ENCODE measurements at regions not wholly inside any gene's neighbourhood (a gene's known extent, or its start where the extent isn't known, plus 50 kb on each side); places are given as distances from the start of the nearest gene placed in this dataset.

DNA sequence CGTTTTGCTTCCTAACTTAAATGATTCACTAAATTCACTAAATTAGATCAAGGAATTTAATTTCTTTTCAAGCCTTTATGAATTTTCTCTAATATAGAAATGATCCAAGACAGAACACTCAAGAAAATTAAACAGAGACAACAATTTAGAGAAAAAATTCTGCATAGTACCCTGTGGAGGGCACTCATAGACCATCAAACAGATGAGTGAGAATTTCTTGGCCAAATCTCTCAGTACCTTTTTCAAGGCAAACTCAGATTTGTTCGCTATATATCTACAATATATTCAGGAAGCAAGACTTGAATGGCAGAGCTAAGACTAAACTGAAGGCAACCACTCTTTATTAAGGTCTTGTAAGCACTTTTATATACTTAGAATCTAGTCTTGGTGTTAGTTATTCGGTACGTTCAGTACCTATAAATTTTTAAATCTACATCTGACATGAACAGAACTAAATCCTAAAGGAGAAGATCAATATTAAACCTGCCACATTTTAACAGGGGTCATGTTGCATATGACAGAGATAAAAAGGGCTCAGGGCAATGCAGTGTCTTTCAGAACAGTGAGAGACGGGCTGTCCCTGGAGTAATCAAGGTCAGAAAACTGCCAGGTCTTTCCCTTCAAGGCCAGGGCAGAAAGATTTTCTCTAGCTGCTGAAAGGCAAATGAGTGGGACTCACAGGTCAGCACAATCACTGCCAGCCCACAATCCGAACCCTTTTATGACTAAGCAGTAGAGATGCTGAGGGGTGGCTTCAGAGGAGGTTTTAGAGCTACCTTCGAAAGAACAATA, 118.8 kb upstream of the TMPRSS15 start:
- TF ChIP-seq, protein P1, sequence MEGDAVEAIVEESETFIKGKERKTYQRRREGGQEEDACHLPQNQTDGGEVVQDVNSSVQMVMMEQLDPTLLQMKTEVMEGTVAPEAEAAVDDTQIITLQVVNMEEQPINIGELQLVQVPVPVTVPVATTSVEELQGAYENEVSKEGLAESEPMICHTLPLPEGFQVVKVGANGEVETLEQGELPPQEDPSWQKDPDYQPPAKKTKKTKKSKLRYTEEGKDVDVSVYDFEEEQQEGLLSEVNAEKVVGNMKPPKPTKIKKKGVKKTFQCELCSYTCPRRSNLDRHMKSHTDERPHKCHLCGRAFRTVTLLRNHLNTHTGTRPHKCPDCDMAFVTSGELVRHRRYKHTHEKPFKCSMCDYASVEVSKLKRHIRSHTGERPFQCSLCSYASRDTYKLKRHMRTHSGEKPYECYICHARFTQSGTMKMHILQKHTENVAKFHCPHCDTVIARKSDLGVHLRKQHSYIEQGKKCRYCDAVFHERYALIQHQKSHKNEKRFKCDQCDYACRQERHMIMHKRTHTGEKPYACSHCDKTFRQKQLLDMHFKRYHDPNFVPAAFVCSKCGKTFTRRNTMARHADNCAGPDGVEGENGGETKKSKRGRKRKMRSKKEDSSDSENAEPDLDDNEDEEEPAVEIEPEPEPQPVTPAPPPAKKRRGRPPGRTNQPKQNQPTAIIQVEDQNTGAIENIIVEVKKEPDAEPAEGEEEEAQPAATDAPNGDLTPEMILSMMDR (conservative IDR thresholded peaks at IDR 0.05; ENCODE audit: low read depth, low read length) = peak; percentile 37
- H3K4me3 ChIP-seq (ENCODE audit: low read depth, low read length) = no peak overlapping the region
- DNase-seq (ENCODE audit: low read depth) = peak; percentile 64

DNA sequence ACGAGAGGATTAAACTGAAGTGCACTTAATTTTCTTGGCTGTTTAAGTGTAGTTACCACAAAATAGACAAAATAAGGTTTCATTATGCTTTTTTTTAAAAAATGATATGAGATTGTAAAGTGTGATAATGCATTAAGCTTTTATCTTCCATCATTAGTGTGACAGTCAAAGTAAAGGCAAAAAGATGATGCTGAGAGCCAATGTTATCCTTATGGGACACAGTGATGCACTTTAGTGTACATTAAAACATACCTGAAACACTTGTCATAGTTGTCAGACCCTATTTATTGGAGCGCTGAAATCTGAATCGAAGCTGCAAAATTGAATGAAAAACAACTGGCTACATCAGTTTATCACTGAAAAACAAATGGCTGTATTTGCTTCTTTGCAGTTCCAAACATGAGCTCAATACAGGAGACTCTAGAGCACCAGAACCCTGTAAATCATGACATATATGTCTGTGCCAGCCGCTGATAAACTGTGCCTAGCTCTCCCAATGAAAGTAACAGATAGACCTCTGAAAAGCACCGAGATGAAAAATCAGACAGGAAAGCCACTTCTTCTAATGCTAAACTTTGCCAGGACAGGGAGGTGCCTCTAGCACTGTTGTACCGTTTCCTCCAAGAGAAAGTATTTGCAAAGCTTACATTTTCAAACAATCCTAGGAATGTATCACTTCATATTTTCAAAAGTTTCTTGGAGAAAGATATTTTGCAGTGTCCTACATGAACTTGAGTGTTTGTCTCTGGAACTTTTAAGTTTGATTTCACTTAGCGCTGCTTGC, 120.7 kb upstream of the TMPRSS15 start:
- DNase-seq (ENCODE audit: low read depth) = peak; percentile 26
- no peak overlapping the region for H3K4me3 ChIP-seq (ENCODE audit: low read depth, low read length)
- TF ChIP-seq, protein P1 (conservative IDR thresholded peaks at IDR 0.05; ENCODE audit: low read depth, low read length) = no peak

DNA sequence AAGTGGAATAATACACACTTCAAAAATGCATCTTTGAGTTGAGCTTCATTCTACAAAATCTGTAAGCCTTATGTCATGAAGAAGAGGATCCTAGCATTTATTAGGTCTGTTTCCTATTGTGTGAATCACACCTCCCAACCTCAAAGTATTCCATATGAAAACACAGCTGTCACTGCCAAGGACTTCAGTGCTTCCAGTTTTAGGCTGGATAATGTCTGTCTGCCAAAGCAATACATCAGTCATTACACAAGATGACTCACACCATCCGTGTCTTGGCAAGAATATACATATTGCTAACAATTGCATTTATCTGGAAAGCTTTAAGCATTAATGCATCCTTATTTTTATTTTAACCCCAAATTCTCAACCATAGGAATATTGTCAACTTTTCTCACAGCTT, 125.7 kb upstream of the TMPRSS15 start:
- peak; percentile 87 for DNase-seq (ENCODE audit: low read depth)
- no peak overlapping the region for H3K4me3 ChIP-seq (ENCODE audit: low read depth, low read length)
- TF ChIP-seq, protein P1 (conservative IDR thresholded peaks at IDR 0.05; ENCODE audit: low read depth, low read length) = no peak

DNA sequence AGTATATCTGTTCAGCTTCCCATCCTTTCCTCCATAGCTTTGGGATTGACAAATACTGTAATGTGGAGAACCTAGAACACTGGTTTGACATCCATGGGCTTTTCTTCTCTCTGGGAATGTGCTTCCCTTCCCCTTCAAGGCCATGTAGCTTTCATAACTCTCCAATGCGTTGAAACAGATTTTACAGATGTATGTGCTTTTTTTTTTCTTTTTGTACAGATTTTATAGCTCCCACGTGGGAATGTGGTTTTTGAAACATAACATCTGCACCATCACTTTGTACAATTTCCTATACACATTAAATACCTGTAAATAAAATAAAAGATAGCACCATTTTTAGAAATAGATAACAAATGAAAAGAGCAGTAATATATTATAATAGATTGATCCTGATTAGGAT, 138.5 kb upstream of the TMPRSS15 start:
- TF ChIP-seq, protein P1 (conservative IDR thresholded peaks at IDR 0.05; ENCODE audit: low read depth, low read length) = no peak
- DNase-seq (ENCODE audit: low read depth) = no peak

DNA sequence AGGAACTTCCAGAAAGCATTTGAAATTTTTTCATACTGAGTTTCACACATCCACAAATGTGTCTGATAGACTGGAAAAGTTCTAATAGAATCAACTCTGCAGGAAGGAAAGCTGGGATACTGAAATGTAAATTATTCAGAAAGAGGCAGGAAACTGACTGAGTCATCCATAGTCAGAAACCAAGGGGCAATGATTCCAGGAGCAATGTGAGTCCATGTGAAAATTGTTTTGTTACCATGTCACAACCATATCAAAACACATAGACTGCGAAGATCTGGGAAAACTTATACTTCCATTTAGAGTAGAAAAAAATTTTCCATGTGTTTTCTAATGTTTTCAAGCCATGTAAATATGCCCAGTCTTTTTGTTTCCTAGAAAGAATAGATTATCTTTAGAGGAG, 142.3 kb upstream of the TMPRSS15 start:
- TF ChIP-seq, protein P1 (conservative IDR thresholded peaks at IDR 0.05; ENCODE audit: low read depth, low read length) = no peak
- peak; percentile 51 for DNase-seq (ENCODE audit: low read depth)

More for the DNA sequence above, 138.5 kb upstream of the TMPRSS15 start:
- H3K4me3 ChIP-seq (ENCODE audit: low read depth, low read length) = no peak overlapping the region

DNA sequence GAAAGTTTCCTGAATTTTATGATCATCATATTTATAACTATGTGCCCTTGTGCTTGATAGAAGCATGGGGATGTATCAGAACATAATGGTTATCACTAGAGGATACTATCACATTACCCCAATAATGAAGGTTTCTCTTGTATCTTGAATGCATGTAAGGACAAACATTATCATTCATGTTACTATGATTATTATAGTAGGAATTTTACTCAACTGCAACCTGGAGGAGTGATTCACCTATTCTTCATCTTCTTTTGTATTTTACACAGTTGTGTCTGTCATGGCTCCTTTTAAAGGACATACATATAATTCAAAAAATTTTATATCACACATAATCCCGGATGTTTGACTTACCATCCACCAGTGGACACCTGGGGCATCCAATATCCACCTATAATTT, 143.8 kb upstream of the TMPRSS15 start:
- TF ChIP-seq, protein P1 (conservative IDR thresholded peaks at IDR 0.05; ENCODE audit: low read depth, low read length) = no peak
- no peak for DNase-seq (ENCODE audit: low read depth)
- H3K4me3 ChIP-seq (ENCODE audit: low read depth, low read length) = no peak overlapping the region

More for the DNA sequence above, 142.3 kb upstream of the TMPRSS15 start:
- no peak overlapping the region for H3K4me3 ChIP-seq (ENCODE audit: low read depth, low read length)
